DND-41 (cell line): ENCODE measurements at regions not wholly inside any gene's neighbourhood (a gene's known extent, or its start where the extent isn't known, plus 50 kb on each side); places are given as distances from the start of the nearest gene placed in this dataset.

ENCODE experiments used
- CTCF ChIP-seq: IDR thresholded peaks from 2 replicates; pipeline ENCODE4 v1.5.1; 2012; ENCODE audit warnings: borderline replicate concordance, low read length, moderate library complexity, mild to moderate bottlenecking; ENCODE audit not compliant: poor library complexity, severe bottlenecking; ENCODE audit errors: extremely low read depth
- EZH2 ChIP-seq: IDR thresholded peaks from 3 replicates; pipeline ENCODE4 v1.6.1; 2012; ENCODE audit warnings: borderline replicate concordance, low read depth, mild to moderate bottlenecking, moderate library complexity, low read length, inconsistent platforms; ENCODE audit not compliant: severe bottlenecking

- no peak for TF ChIP-seq CTCF
- TF ChIP-seq EZH2, result no peak
These were observed 224.1 kb upstream of the FAM3C start for GRCh38 chr7:121620206-121620605.
